GM12878 (cell line): ENCODE measurements at regions not wholly inside any gene's neighbourhood (a gene's known extent, or its start where the extent isn't known, plus 50 kb on each side); places are given as distances from the start of the nearest gene placed in this dataset.

Source experiments
- ATAC-seq: fragments of 200-7000 bp; cut with Tn5 transposase; 3 replicates; pipeline ENCODE4 v1.9.1; 2020; ENCODE audit warnings: mild to moderate bottlenecking, moderate library complexity
- BruUV-seq: library from RNA; stranded (reverse); fragments of 400-500 nt; replicated peaks from 2 replicates; lab custom pipeline; 2021; lab: Mats Ljungman, UMichigan
- CTCF ChIA-PET: fragments of 300-600 bp; sonication (Branson Sonifier 250); formaldehyde crosslinking; extraction: SDS; loops from one replicate; lab custom pipeline; 2021; ENCODE audit warnings: inconsistent platforms; lab: Yijun Ruan, JAX
- POLR2A ChIA-PET: fragments of 350-600 bp; formaldehyde crosslinking; extraction: SDS; loops from one replicate; lab custom pipeline; 2021; ENCODE audit warnings: inconsistent platforms; lab: Charles Lee
- RAD21 ChIA-PET: fragments of 300-600 bp; sonication (Branson Sonifier 250); formaldehyde crosslinking; loops from one replicate; lab custom pipeline; 2023; ENCODE audit warnings: antibody characterized with exemption; ENCODE audit not compliant: unreplicated experiment; lab: Charles Lee
- SMC1A ChIA-PET: fragments of 300-600 bp; sonication (Branson Sonifier 250); formaldehyde crosslinking; loops from one replicate; lab custom pipeline; 2023; ENCODE audit not compliant: unreplicated experiment, uncharacterized antibody; lab: Charles Lee
- DNase-seq: peaks from one replicate; pipeline ENCODE4 v3.0.0-alpha.2; 2011; ENCODE audit warnings: low read depth, low spot score
- FAIRE-seq: peaks from 3 replicates; lab custom pipeline; 2011; peaks lifted over from hg19 to GRCh38; lab: Jason Lieb, UNC
- H2AFZ ChIP-seq: 2 replicates; pipeline ENCODE4 v1.6.0; 2011; ENCODE audit warnings: low read depth, low read length, control low read depth; ENCODE audit not compliant: control insufficient read depth
- H3K27ac ChIP-seq: 2 replicates; pipeline ENCODE4 v1.5.1; 2011; ENCODE audit warnings: control low read depth; ENCODE audit not compliant: control insufficient read depth, insufficient read depth
- H3K27me3 ChIP-seq, 2 experiments: replicated peaks in 1 of 2; 2 replicates each; pipeline versions ENCODE4 v1.6.0 to v1.6.1; 2011; ENCODE audit warnings: low read length in 1 of 2; ENCODE audit not compliant: control insufficient read depth in 2 of 2, insufficient read depth in 2 of 2
- H3K36me3 ChIP-seq, 2 experiments: 2 replicates each; pipeline ENCODE4 v1.5.1; 2011; ENCODE audit warnings: low read length in 1 of 2; ENCODE audit not compliant: control insufficient read depth in 2 of 2, insufficient read depth in 2 of 2
- H3K4me1 ChIP-seq: 2 replicates; pipeline ENCODE4 v1.6.1; 2011; ENCODE audit warnings: mild to moderate bottlenecking, low read length, moderate library complexity, mixed read lengths; ENCODE audit not compliant: control insufficient read depth, insufficient read depth
- H3K4me2 ChIP-seq: 2 replicates; pipeline ENCODE4 v1.6.0; 2011; ENCODE audit warnings: control low read depth; ENCODE audit not compliant: control insufficient read depth, insufficient read depth
- H3K4me3 ChIP-seq: fragments of 200-600 bp; sonication (generic); 2 replicates; pipeline ENCODE4 v1.5.1; 2016
- H3K79me2 ChIP-seq: 2 replicates; pipeline ENCODE4 v1.6.0; 2011; ENCODE audit warnings: low read length; ENCODE audit not compliant: control insufficient read depth, insufficient read depth
- H3K9ac ChIP-seq: 2 replicates; pipeline ENCODE4 v1.8.0; 2011; ENCODE audit warnings: low read length, control low read depth, mixed read lengths; ENCODE audit not compliant: control insufficient read depth, insufficient read depth
- H3K9me3 ChIP-seq: replicated peaks from 3 replicates; pipeline ENCODE4 v1.5.1; 2011; ENCODE audit warnings: mild to moderate bottlenecking, low read length; ENCODE audit not compliant: control insufficient read depth, insufficient read depth
- H4K20me1 ChIP-seq: 2 replicates; pipeline ENCODE4 v1.6.0; 2011; ENCODE audit not compliant: control insufficient read depth, insufficient read depth
- CBX5 ChIP-seq: sonication (generic); IDR thresholded peaks from 2 replicates; pipeline ENCODE4 v1.6.1; 2016; ENCODE audit warnings: low read depth, moderate library complexity, mild to moderate bottlenecking, inconsistent platforms
- CHD1 ChIP-seq: IDR thresholded peaks from 2 replicates; pipeline ENCODE4 v1.6.1; 2012; ENCODE audit warnings: low read depth, low read length, improper control_type of control experiment
- ETV6 ChIP-seq, 2 experiments: fragments of 450-650 bp in 1 of 2; IDR thresholded peaks in 1 of 2; conservative IDR thresholded peaks in 1 of 2; 2 replicates each; pipeline ENCODE4 v1.6.1; 2014; ENCODE audit warnings: antibody characterized with exemption in 1 of 2, borderline replicate concordance in 1 of 2, low read depth in 1 of 2, mild to moderate bottlenecking in 1 of 2, moderate library complexity in 1 of 2
- LARP7 ChIP-seq: fragments of 450-650 bp; IDR thresholded peaks from 2 replicates; pipeline ENCODE4 v1.6.1; 2017; ENCODE audit warnings: mild to moderate bottlenecking
- MYC ChIP-seq: IDR thresholded peaks from 2 replicates; pipeline ENCODE4 v1.6.1; 2011; ENCODE audit warnings: mild to moderate bottlenecking, low read length, moderate library complexity, inconsistent platforms; ENCODE audit not compliant: insufficient read depth, insufficient replicate concordance, insufficient read length, severe bottlenecking
- NR2C1 ChIP-seq: fragments of 450-650 bp; IDR thresholded peaks from 2 replicates; pipeline ENCODE4 v1.6.1; 2017; ENCODE audit warnings: antibody characterized with exemption, mild to moderate bottlenecking, moderate library complexity
- NR2F1 ChIP-seq: fragments of 450-650 bp; conservative IDR thresholded peaks from 2 replicates; pipeline ENCODE4 v1.6.1; 2017; ENCODE audit warnings: mild to moderate bottlenecking
- PAX8 ChIP-seq: fragments of 450-650 bp; IDR thresholded peaks from 2 replicates; pipeline ENCODE4 v1.6.1; 2017; ENCODE audit warnings: mild to moderate bottlenecking, moderate library complexity
- POLR2AphosphoS5 ChIP-seq: IDR thresholded peaks from 2 replicates; pipeline ENCODE4 v1.6.1; 2011; ENCODE audit warnings: mild to moderate bottlenecking, low read length, inconsistent platforms
- POU2F2 ChIP-seq: IDR thresholded peaks from 3 replicates; pipeline ENCODE4 v1.6.1; 2011; ENCODE audit warnings: low read depth, mild to moderate bottlenecking, low read length, borderline replicate concordance
- SMC3 ChIP-seq: IDR thresholded peaks from 2 replicates; pipeline ENCODE4 v1.6.1; 2011; ENCODE audit warnings: low read length, improper control_type of control experiment, borderline replicate concordance
- ZZZ3 ChIP-seq: IDR thresholded peaks from 2 replicates; pipeline ENCODE4 v1.6.1; 2011; ENCODE audit warnings: low read depth; ENCODE audit not compliant: control insufficient read depth, insufficient read length
- WGBS: methylation state at CpG from one replicate; pipeline ENCODE4 v1.1.6; 2016; ENCODE audit warnings: low lambda C conversion rate; ENCODE audit not compliant: insufficient replicate concordance, insufficient coverage; ENCODE audit errors: missing lambda C conversion rate; 5-methylcytosine and 5-hydroxymethylcytosine counted together
- in situ Hi-C: fragments of 300-500 bp; cut with MboI; formaldehyde crosslinking; loops from 9 replicates; pipeline ENCODE4 v1.14.3; 2018; ENCODE audit warnings: mixed read lengths
- intact Hi-C: fragments of 100-400 bp; cut with micrococcal nuclease; formaldehyde crosslinking; loops from one replicate; pipeline ENCODE4 v1.14.2; 2022; ENCODE audit not compliant: unreplicated experiment
- TF ChIP-seq, protein P1 (sequence below): fragments of 450-650 bp; formaldehyde crosslinking; IDR thresholded peaks from 2 replicates; pipeline ENCODE4 v1.4.0; 2020; ENCODE audit warnings: mild to moderate bottlenecking, moderate library complexity
- TF ChIP-seq, protein P2 (sequence below): fragments of 450-650 bp; IDR thresholded peaks from 2 replicates; pipeline ENCODE4 v1.6.1; 2017; ENCODE audit warnings: mild to moderate bottlenecking, low read depth, inconsistent platforms; ENCODE audit not compliant: poor library complexity, severe bottlenecking
- TF ChIP-seq, protein P3 (sequence below): fragments of 150-350 bp; IDR thresholded peaks from 2 replicates; pipeline ENCODE4 v1.6.1; 2014; ENCODE audit warnings: mild to moderate bottlenecking, low read depth, low read length

DNA sequence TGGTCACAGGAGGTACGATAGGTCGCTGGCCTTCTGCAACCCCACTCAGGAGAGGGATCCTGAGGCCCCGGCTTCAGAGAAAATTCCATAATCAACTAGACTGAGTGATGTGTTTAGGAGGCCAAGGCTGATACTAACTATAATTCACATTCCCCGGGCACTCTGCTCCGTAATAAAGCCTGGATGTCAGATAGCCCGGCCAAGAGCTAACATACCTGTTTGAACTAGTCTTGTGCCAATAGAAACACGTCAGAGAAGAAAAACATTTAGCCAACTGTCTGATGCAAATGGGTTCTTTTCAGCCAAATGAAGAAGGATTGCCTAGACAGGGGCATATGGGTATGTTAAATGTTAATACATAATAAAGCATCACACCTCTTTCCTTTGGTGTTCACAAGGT lies 204.2 kb downstream of the TSHZ3 start:
- Histone ChIP-seq H3K79me2 (no peaks in the 10 kb centered on the region), H3K9me3 (no peaks in the 10 kb centered on the region; the same call in 2 of the 3 replicates)
- WGBS = 24% methylated on average over 7 of the region's 7 CpGs
- TF ChIP-seq SMC3 (no peak), ZZZ3 (no peak), CBX5 (no peak), NR2C1 (no peak), ETV6 (conservative IDR thresholded peaks at IDR 0.05 in 1 of 2, IDR thresholded peaks at IDR 0.05 in 1 of 2; ENCODE audit: borderline replicate concordance in 1 of 2, low read depth in 1 of 2) (no peak), LARP7 (no peak), POU2F2 (no peak), POLR2AphosphoS5 (no peak), MYC (no peak), NR2F1 (no peak), PAX8 (no peak), CHD1 (no peak)
- TF ChIP-seq, protein P1, sequence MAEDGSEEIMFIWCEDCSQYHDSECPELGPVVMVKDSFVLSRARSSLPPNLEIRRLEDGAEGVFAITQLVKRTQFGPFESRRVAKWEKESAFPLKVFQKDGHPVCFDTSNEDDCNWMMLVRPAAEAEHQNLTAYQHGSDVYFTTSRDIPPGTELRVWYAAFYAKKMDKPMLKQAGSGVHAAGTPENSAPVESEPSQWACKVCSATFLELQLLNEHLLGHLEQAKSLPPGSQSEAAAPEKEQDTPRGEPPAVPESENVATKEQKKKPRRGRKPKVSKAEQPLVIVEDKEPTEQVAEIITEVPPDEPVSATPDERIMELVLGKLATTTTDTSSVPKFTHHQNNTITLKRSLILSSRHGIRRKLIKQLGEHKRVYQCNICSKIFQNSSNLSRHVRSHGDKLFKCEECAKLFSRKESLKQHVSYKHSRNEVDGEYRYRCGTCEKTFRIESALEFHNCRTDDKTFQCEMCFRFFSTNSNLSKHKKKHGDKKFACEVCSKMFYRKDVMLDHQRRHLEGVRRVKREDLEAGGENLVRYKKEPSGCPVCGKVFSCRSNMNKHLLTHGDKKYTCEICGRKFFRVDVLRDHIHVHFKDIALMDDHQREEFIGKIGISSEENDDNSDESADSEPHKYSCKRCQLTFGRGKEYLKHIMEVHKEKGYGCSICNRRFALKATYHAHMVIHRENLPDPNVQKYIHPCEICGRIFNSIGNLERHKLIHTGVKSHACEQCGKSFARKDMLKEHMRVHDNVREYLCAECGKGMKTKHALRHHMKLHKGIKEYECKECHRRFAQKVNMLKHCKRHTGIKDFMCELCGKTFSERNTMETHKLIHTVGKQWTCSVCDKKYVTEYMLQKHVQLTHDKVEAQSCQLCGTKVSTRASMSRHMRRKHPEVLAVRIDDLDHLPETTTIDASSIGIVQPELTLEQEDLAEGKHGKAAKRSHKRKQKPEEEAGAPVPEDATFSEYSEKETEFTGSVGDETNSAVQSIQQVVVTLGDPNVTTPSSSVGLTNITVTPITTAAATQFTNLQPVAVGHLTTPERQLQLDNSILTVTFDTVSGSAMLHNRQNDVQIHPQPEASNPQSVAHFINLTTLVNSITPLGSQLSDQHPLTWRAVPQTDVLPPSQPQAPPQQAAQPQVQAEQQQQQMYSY (CRISPR knock-in tag) = no peak
- TF ChIP-seq, protein P2, sequence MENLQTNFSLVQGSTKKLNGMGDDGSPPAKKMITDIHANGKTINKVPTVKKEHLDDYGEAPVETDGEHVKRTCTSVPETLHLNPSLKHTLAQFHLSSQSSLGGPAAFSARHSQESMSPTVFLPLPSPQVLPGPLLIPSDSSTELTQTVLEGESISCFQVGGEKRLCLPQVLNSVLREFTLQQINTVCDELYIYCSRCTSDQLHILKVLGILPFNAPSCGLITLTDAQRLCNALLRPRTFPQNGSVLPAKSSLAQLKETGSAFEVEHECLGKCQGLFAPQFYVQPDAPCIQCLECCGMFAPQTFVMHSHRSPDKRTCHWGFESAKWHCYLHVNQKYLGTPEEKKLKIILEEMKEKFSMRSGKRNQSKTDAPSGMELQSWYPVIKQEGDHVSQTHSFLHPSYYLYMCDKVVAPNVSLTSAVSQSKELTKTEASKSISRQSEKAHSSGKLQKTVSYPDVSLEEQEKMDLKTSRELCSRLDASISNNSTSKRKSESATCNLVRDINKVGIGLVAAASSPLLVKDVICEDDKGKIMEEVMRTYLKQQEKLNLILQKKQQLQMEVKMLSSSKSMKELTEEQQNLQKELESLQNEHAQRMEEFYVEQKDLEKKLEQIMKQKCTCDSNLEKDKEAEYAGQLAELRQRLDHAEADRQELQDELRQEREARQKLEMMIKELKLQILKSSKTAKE = no peak
- TF ChIP-seq, protein P3, sequence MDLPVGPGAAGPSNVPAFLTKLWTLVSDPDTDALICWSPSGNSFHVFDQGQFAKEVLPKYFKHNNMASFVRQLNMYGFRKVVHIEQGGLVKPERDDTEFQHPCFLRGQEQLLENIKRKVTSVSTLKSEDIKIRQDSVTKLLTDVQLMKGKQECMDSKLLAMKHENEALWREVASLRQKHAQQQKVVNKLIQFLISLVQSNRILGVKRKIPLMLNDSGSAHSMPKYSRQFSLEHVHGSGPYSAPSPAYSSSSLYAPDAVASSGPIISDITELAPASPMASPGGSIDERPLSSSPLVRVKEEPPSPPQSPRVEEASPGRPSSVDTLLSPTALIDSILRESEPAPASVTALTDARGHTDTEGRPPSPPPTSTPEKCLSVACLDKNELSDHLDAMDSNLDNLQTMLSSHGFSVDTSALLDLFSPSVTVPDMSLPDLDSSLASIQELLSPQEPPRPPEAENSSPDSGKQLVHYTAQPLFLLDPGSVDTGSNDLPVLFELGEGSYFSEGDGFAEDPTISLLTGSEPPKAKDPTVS = no peak
- TF ChIP-seq, all 136 proteins: peak for 0
- in situ Hi-C loops (no loop called here), intact Hi-C loops (no loop called here)
- SMC1A ChIA-PET = no interaction called here
- RAD21 ChIA-PET = no interaction called here
- Histone ChIP-seq H3K36me3 (no peaks in the 10 kb centered on the region), H2AFZ (no peak overlapping the region), H3K4me3 (no peak overlapping the region), H3K27me3 (no peaks in the 10 kb centered on the region), H3K4me2 (no peak overlapping the region), H3K4me1 (no peaks in the 10 kb centered on the region), H4K20me1 (no peaks in the 10 kb centered on the region), H3K27ac (no peak overlapping the region), H3K9ac (no peak overlapping the region)
- POLR2A ChIA-PET = no interaction called here
- no peak for ATAC-seq
- no TSS peak for BruUV-seq
- no peak for DNase-seq
- CTCF ChIA-PET = no interaction called here
- no peak for FAIRE-seq
